ENCODE measurements at regions not wholly inside any gene's neighbourhood (a gene's known extent, or its start where the extent isn't known, plus 50 kb on each side); places are given as distances from the start of the nearest gene placed in this dataset.

DNA sequence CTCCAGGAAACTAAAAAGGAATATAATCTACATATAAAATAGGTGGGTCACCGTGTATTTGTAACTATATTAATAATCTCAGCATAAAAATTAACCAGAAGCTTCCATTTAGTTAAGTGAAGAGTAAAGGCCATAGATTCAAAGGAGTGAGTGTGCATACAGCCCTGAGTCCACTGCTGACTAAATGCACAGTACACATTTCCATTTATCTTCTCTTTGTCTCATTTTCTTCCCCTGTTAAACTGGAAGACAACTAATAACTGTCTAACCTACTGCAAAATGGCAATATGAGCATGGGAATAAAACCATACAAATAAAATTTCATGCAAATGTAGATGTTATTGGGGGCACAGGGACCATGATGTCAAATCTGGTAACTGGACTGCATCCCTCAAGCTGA lies 59.9 kb upstream of the DAB2 start:
- TF ChIP-seq, protein P1, sequence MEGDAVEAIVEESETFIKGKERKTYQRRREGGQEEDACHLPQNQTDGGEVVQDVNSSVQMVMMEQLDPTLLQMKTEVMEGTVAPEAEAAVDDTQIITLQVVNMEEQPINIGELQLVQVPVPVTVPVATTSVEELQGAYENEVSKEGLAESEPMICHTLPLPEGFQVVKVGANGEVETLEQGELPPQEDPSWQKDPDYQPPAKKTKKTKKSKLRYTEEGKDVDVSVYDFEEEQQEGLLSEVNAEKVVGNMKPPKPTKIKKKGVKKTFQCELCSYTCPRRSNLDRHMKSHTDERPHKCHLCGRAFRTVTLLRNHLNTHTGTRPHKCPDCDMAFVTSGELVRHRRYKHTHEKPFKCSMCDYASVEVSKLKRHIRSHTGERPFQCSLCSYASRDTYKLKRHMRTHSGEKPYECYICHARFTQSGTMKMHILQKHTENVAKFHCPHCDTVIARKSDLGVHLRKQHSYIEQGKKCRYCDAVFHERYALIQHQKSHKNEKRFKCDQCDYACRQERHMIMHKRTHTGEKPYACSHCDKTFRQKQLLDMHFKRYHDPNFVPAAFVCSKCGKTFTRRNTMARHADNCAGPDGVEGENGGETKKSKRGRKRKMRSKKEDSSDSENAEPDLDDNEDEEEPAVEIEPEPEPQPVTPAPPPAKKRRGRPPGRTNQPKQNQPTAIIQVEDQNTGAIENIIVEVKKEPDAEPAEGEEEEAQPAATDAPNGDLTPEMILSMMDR (IDR thresholded peaks at IDR 0.05): no peak
- no peak for TF ChIP-seq POLR2A (IDR thresholded peaks at IDR 0.05)

Measured in testis (tissue), 2 donors.